Mucosa of descending colon (tissue), 3 donors: ENCODE measurements at regions not wholly inside any gene's neighbourhood (a gene's known extent, or its start where the extent isn't known, plus 50 kb on each side); places are given as distances from the start of the nearest gene placed in this dataset.
A peak's percentile ranks its signal among the peaks of the same experiment; 100 is the strongest.
"Not testable (repeated sequence)": the region's sequence is repeated elsewhere in the genome, so short reads cannot be mapped to it uniquely, and the experiment has no call there.

Source experiments
- ATAC-seq: fragments of 200-7000 bp; cut with Tn5 transposase; one replicate; pipeline ENCODE4 v1.9.1; 2020; ENCODE audit warnings: mild to moderate bottlenecking, moderate library complexity
- DNase-seq, 3 donors: peaks; one replicate each; pipeline ENCODE4 v3.0.0-alpha.2; 2020
- H3K36me3 ChIP-seq: fragments of 200-600 bp; one replicate; pipeline ENCODE4 v1.8.0; 2021; ENCODE audit warnings: low read depth, mild to moderate bottlenecking
- H3K4me1 ChIP-seq: fragments of 200-600 bp; one replicate; pipeline ENCODE4 v1.8.0; 2021; ENCODE audit warnings: low read depth, mild to moderate bottlenecking
- H3K4me3 ChIP-seq: fragments of 200-600 bp; one replicate; pipeline ENCODE4 v1.8.0; 2021; ENCODE audit warnings: mild to moderate bottlenecking
- H3K9me3 ChIP-seq: fragments of 200-600 bp; one replicate; pipeline ENCODE4 v1.8.0; 2021; ENCODE audit warnings: mild to moderate bottlenecking
- intact Hi-C, 2 donors: fragments of 100-400 bp; cut with DNase I in 1 of 2; cut with micrococcal nuclease in 1 of 2; formaldehyde crosslinking; loops; one replicate each; pipeline versions ENCODE4 v1.11.0 to v1.11.1; 2022; cut with DNase I, micrococcal nuclease
- TF ChIP-seq, protein P1 (sequence below): fragments of 200-600 bp; IDR thresholded peaks from one replicate; pipeline ENCODE4 v1.8.0; 2022; ENCODE audit warnings: antibody characterized with exemption, mild to moderate bottlenecking
- donor health status: DM: no; HTN: no; CAD: no; lungs with moderate emphysema.
- donor health status: DM: no; HTN: no; CAD: no.
- donor health status: DM: no; HTN: yes; CAD: no.

DNA sequence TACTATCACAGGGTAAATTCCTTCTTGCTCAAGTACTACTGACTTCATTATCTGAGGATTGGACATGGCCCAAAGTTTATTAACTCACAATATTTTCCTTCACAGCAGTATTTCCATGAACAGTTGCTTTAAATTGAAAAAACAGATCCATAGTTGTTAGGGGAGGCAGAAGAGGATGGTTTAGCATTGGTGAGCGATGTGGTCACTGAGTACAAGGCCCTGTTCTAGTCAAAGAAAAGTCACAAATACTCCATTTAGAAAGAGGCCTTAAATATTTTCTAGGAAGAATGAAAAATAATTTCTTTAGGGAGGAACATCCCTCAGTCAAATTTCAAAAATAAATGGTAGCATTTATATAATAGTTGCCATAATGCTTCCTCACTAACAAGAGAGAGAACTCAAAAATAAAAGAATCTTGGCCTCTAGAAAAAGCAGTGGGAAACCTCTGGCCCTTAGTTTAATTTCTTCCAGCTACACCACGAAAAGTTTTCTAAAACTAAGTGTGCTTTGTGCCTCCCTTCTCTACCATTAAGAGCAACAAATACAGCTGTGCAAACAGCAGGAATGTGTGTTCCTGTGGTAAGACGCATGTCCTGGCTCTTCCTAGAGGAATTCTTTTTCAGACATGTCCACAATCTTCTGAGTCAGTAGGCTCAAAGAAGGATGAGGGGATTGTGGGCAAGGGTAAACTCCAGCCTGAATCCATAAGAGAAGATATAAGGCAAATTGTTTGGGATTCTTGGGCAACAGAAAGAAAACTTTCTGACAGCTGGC lies 105.7 kb downstream of the HOXA1 start:
- ATAC-seq = no peak
- no peak overlapping the region for H3K4me3 ChIP-seq
- H3K36me3 ChIP-seq = no peaks in the 10 kb centered on the region
- no peaks in the 10 kb centered on the region for H3K4me1 ChIP-seq
- intact Hi-C loops = no loop called here
- DNase-seq = no peak
- H3K9me3 ChIP-seq = no peaks in the 10 kb centered on the region
- TF ChIP-seq, protein P1, sequence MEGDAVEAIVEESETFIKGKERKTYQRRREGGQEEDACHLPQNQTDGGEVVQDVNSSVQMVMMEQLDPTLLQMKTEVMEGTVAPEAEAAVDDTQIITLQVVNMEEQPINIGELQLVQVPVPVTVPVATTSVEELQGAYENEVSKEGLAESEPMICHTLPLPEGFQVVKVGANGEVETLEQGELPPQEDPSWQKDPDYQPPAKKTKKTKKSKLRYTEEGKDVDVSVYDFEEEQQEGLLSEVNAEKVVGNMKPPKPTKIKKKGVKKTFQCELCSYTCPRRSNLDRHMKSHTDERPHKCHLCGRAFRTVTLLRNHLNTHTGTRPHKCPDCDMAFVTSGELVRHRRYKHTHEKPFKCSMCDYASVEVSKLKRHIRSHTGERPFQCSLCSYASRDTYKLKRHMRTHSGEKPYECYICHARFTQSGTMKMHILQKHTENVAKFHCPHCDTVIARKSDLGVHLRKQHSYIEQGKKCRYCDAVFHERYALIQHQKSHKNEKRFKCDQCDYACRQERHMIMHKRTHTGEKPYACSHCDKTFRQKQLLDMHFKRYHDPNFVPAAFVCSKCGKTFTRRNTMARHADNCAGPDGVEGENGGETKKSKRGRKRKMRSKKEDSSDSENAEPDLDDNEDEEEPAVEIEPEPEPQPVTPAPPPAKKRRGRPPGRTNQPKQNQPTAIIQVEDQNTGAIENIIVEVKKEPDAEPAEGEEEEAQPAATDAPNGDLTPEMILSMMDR = no peak

DNA sequence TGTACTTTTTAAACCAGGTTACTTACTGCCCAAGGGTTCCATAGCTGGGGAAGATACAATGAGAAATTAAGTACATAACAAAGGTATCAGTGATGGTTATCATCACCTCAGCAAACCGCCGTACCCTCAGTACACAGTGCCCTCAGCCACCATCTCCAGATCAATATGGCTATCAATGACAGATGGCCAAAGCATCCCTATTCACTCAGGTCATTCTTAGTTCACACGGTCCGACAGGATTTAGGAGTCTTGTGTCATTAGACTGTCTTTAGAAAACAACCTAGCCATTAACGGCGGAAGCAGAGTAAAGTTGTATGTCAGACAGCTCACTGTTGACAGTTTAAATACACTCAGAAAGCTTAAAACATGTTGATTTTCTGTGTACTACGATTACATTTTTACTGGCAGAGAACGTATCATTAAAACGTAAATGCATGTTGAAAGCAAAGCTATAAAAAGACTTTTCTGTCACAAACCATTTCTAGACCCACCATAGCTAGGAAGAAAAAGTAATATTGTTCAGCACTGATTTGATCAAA lies 106.9 kb downstream of the HOXA1 start:
- no peak for DNase-seq
- intact Hi-C loops = no loop called here
- H3K9me3 ChIP-seq = no peaks in the 10 kb centered on the region
- H3K4me3 ChIP-seq = no peak overlapping the region
- TF ChIP-seq, protein P1 = no peak
- no peak for ATAC-seq
- H3K4me1 ChIP-seq = no peaks in the 10 kb centered on the region
- H3K36me3 ChIP-seq = no peaks in the 10 kb centered on the region

DNA sequence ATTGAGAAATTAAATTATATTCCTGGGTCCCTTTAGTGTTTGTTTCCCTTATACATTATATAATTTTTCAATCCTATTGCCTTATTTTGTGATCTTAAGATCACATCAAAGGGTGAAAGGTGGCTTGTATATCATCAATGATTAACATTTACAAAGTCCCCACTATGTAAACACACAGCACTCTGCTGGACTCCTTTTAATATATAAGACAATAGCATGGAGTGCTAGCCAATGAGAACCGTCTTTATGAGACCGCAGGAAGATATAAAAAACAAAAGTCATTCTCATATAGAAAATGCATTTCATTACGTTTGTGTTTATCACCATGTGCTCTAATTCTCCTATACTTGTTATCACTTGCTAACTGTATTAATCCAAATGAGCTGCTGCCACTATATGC lies 108.5 kb downstream of the HOXA1 start:
- TF ChIP-seq, protein P1 = no peak
- H3K4me1 ChIP-seq = no peaks in the 10 kb centered on the region
- intact Hi-C loops = no loop called here
- H3K4me3 ChIP-seq = no peak overlapping the region
- ATAC-seq (peak; percentile 42), DNase-seq (no peak)
- H3K36me3 ChIP-seq = no peaks in the 10 kb centered on the region
- no peaks in the 10 kb centered on the region for H3K9me3 ChIP-seq

DNA sequence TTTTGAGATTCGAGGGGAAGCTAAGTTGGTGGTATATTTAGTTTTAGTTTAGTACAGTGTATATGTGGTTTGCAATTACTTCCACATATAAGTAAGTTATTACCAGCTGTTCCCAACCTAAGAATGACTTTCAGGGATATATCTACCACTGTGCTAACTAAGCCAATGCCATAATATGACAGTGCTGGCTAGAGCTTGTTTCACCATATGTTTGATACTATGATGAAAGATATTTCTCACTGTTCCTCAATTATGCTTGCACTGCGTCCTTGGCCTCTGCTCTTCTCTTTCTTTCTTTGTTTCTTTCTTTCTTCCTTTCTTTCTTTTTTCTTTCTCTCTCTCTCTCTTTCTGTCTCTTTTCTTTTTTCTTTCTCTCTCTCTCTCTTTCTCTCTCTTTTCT lies 113.8 kb upstream of the SKAP2 start:
- no peaks in the 10 kb centered on the region for H3K36me3 ChIP-seq
- intact Hi-C loops = no loop called here
- DNase-seq (no peak), ATAC-seq (no peak)
- no peak overlapping the region for H3K4me3 ChIP-seq
- H3K4me1 ChIP-seq = no peaks in the 10 kb centered on the region
- no peaks in the 10 kb centered on the region for H3K9me3 ChIP-seq
- TF ChIP-seq, protein P1 = no peak

DNA sequence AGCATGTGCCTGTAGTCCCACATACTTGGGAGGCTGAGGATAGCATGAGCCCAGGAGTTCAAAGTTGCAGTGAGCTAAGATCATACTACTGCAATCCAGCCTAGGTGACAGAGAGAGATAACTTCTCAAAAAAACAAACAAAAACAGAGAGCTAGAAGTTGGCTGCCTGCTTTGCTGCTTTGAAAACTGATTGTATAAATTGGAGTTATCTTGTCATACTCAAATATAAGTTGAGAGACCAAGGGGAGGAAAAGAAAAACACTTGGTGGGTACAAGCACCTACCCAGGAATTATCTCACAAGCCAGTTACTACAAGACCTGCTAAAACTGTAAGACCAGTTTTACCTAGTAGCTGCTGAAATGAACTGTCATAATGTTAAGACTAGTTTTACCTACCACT lies 112.5 kb upstream of the SKAP2 start:
- no peak for DNase-seq
- Histone ChIP-seq H3K4me1 (no peaks in the 10 kb centered on the region), H3K4me3 (no peak overlapping the region), H3K9me3 (peaks cover 8% of the 10 kb centered on the region), H3K36me3 (no peaks in the 10 kb centered on the region)
- TF ChIP-seq, protein P1 = no peak
- ATAC-seq = no peak
- intact Hi-C loops = no loop called here

DNA sequence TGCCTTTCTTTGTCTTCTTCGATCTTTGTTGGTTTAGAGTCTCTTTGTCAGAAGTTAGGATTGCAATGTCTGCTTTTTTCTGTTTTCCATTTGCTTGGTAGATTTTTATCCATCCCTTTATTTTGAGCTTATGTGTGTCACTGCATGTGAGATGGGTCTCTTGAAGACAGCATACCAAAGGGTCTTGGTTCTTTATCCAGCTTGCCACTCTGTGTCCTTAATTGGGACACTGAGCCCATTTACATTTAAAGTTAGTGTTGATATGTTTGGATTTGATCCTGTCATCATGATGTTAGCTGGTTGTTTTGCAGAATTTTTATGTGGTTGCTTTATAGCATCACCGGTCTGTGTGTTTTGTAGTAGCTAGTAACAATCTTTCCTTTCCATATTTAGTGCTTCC lies 107.5 kb upstream of the SKAP2 start:
- intact Hi-C loops, H3K4me1 ChIP-seq, DNase-seq, H3K4me3 ChIP-seq, H3K36me3 ChIP-seq, ATAC-seq: not testable (repeated sequence)
- peaks cover 12% of the 10 kb centered on the region for H3K9me3 ChIP-seq
